H1 (cell line): ENCODE measurements at regions not wholly inside any gene's neighbourhood (a gene's known extent, or its start where the extent isn't known, plus 50 kb on each side); places are given as distances from the start of the nearest gene placed in this dataset.

ENCODE experiments used
- CTCF ChIA-PET: fragments of 300-600 bp; sonication (Branson Sonifier 250); formaldehyde crosslinking; loops from one replicate; lab custom pipeline; 2021; ENCODE audit not compliant: partially characterized antibody; lab: Charles Lee
- POLR2A ChIA-PET: fragments of 300-600 bp; sonication (Branson Sonifier 250); formaldehyde crosslinking; loops from one replicate; lab custom pipeline; 2021; ENCODE audit warnings: inconsistent platforms; ENCODE audit not compliant: partially characterized antibody; lab: Charles Lee
- DNase-seq, 2 experiments: peaks; one replicate each; pipeline versions ENCODE4 v3.0.0 to v3.0.0-alpha.2; 2010 to 2022; ENCODE audit warnings: low spot score in 2 of 2, low read depth in 1 of 2, mixed read lengths in 1 of 2
- FAIRE-seq: peaks from 2 replicates; lab custom pipeline; 2011; peaks lifted over from hg19 to GRCh38; lab: Jason Lieb, UNC
- H2AFZ ChIP-seq: 2 replicates; pipeline ENCODE4 v1.8.1; 2012; ENCODE audit warnings: low read length, inconsistent platforms
- H2AK5ac ChIP-seq: 2 replicates; pipeline ENCODE4 v1.6.1; 2013; ENCODE audit warnings: low read depth, low read length
- H2BK120ac ChIP-seq: replicated peaks from 2 replicates; pipeline ENCODE3; 2013; ENCODE audit warnings: low read depth, low read length, inconsistent platforms
- H2BK12ac ChIP-seq: 2 replicates; pipeline ENCODE4 v1.6.1; 2013; ENCODE audit warnings: low read depth, low read length
- H2BK15ac ChIP-seq: 2 replicates; pipeline ENCODE4 v1.6.1; 2013; ENCODE audit warnings: low read length
- H2BK20ac ChIP-seq: 2 replicates; pipeline ENCODE4 v1.6.1; 2013; ENCODE audit warnings: low read length
- H2BK5ac ChIP-seq: 2 replicates; pipeline ENCODE4 v1.6.1; 2013; ENCODE audit warnings: low read depth, low read length
- H3K14ac ChIP-seq: 2 replicates; pipeline ENCODE4 v1.6.1; 2013; ENCODE audit warnings: inconsistent platforms; ENCODE audit not compliant: insufficient read length
- H3K18ac ChIP-seq: 2 replicates; pipeline ENCODE4 v1.6.1; 2013; ENCODE audit warnings: low read length; ENCODE audit errors: extremely low read depth
- H3K23ac ChIP-seq: 2 replicates; pipeline ENCODE4 v1.6.1; 2013; ENCODE audit warnings: inconsistent platforms; ENCODE audit not compliant: insufficient read length
- H3K23me2 ChIP-seq: 2 replicates; pipeline ENCODE4 v1.6.1; 2013; ENCODE audit warnings: low read depth, low read length
- H3K27ac ChIP-seq: 2 replicates; pipeline ENCODE4 v1.6.1; 2011; ENCODE audit warnings: low read depth, low read length, inconsistent platforms
- H3K27me3 ChIP-seq, 4 experiments: replicated peaks in 1 of 4; 1 replicate in 1 of 4; 2 replicates in 3 of 4; pipeline versions ENCODE4 v1.6.1 to v1.8.1; 2011 to 2013; ENCODE audit warnings: low read length in 3 of 4, mild to moderate bottlenecking in 3 of 4, inconsistent platforms in 2 of 4, mixed read lengths in 2 of 4, moderate library complexity in 1 of 4; ENCODE audit not compliant: control insufficient read depth in 3 of 4, insufficient read depth in 3 of 4; ENCODE audit errors: extremely low read depth in 1 of 4
- H3K36me3 ChIP-seq, 4 experiments: 2 replicates each; pipeline versions ENCODE4 v1.6.1 to v1.8.1; 2011 to 2013; ENCODE audit warnings: mild to moderate bottlenecking in 4 of 4, low read length in 3 of 4, moderate library complexity in 2 of 4, control low read depth in 1 of 4, inconsistent platforms in 1 of 4; ENCODE audit not compliant: insufficient read depth in 4 of 4, control insufficient read depth in 2 of 4
- H3K4ac ChIP-seq: replicated peaks from 2 replicates; pipeline ENCODE3; 2013; ENCODE audit warnings: low read length, low read depth, mixed read lengths, inconsistent platforms; ENCODE audit not compliant: insufficient read length
- H3K4me1 ChIP-seq, 4 experiments: replicated peaks in 1 of 4; 1 replicate in 1 of 4; 2 replicates in 3 of 4; pipeline versions ENCODE4 v1.6.1 to v1.8.1; 2011 to 2013; ENCODE audit warnings: low read length in 3 of 4, inconsistent platforms in 2 of 4, mixed read lengths in 1 of 4; ENCODE audit not compliant: insufficient read depth in 4 of 4, control insufficient read depth in 3 of 4
- H3K4me2 ChIP-seq, 2 experiments: 2 replicates each; pipeline versions ENCODE4 v1.6.1 to v1.8.1; 2011 to 2013; ENCODE audit warnings: low read depth in 2 of 2, low read length in 2 of 2, control low read depth in 1 of 2, inconsistent platforms in 1 of 2, mild to moderate bottlenecking in 1 of 2; ENCODE audit not compliant: insufficient read depth in 1 of 2
- H3K4me3 ChIP-seq, 4 experiments: fragments of 200-600, 300-600 bp in 1 of 4; sonication (generic), shearing (Covaris generic), sonication (Bioruptor Twin) in 1 of 4; 2 replicates each; pipeline versions ENCODE4 v1.5.1 to v1.8.1; 2011 to 2016; ENCODE audit warnings: low read length in 4 of 4, low read depth in 3 of 4, control low read depth in 2 of 4, inconsistent platforms in 2 of 4, mild to moderate bottlenecking in 2 of 4, mixed read lengths in 1 of 4, moderate library complexity in 1 of 4; ENCODE audit not compliant: insufficient read depth in 2 of 4; ENCODE audit errors: extremely low read depth in 1 of 4
- H3K56ac ChIP-seq: replicated peaks from 2 replicates; pipeline ENCODE3; 2013; ENCODE audit warnings: low read depth, mild to moderate bottlenecking, mixed read lengths, low read length, inconsistent platforms; ENCODE audit not compliant: insufficient read length
- H3K79me1 ChIP-seq: 2 replicates; pipeline ENCODE4 v1.6.1; 2013; ENCODE audit warnings: low read depth, low read length, control low read depth
- H3K79me2 ChIP-seq, 2 experiments: 2 replicates each; pipeline versions ENCODE4 v1.6.1 to v1.8.1; 2012 to 2013; ENCODE audit warnings: low read length in 2 of 2, mild to moderate bottlenecking in 2 of 2, inconsistent platforms in 1 of 2; ENCODE audit not compliant: insufficient read depth in 2 of 2, control insufficient read depth in 1 of 2
- H3K9ac ChIP-seq, 4 experiments: replicated peaks in 1 of 4; 1 replicate in 1 of 4; 2 replicates in 3 of 4; pipeline versions ENCODE4 v1.6.1 to v1.8.1; 2011 to 2013; ENCODE audit warnings: low read depth in 3 of 4, low read length in 3 of 4, control low read depth in 2 of 4, mild to moderate bottlenecking in 2 of 4, moderate library complexity in 2 of 4, inconsistent platforms in 1 of 4; ENCODE audit errors: extremely low read depth in 1 of 4
- H3K9me3 ChIP-seq, 2 experiments: 2 replicates each; pipeline versions ENCODE4 v1.6.1 to v1.8.1; 2012 to 2013; ENCODE audit warnings: mild to moderate bottlenecking in 2 of 2, moderate library complexity in 2 of 2, control low read depth in 1 of 2, inconsistent platforms in 1 of 2, low read depth in 1 of 2, low read length in 1 of 2, mixed read lengths in 1 of 2; ENCODE audit not compliant: insufficient read depth in 2 of 2
- H4K20me1 ChIP-seq, 2 experiments: replicated peaks in 1 of 2; 2 replicates each; pipeline versions ENCODE3 to v1.8.1; 2011 to 2013; ENCODE audit warnings: inconsistent platforms in 2 of 2, low read length in 2 of 2, mild to moderate bottlenecking in 1 of 2; ENCODE audit not compliant: insufficient read depth in 2 of 2, control insufficient read depth in 1 of 2
- H4K5ac ChIP-seq: 2 replicates; pipeline ENCODE4 v1.6.1; 2013; ENCODE audit warnings: low read length, low read depth, mixed read lengths, inconsistent platforms; ENCODE audit not compliant: insufficient read length
- H4K8ac ChIP-seq: 2 replicates; pipeline ENCODE4 v1.8.0; 2013; ENCODE audit warnings: mild to moderate bottlenecking, moderate library complexity, low read length, inconsistent platforms; ENCODE audit not compliant: insufficient read depth; ENCODE audit errors: extremely low read depth
- H4K91ac ChIP-seq: replicated peaks from 2 replicates; pipeline ENCODE3; 2013; ENCODE audit warnings: low read length, mixed read lengths, inconsistent platforms; ENCODE audit not compliant: insufficient read length
- EGR1 ChIP-seq: IDR thresholded peaks from 2 replicates; pipeline ENCODE4 v1.6.1; 2011; ENCODE audit warnings: low read depth, low read length, borderline replicate concordance
- JUN ChIP-seq: IDR thresholded peaks from 2 replicates; pipeline ENCODE4 v1.6.1; 2011; ENCODE audit warnings: low read depth, mild to moderate bottlenecking, improper control_type of control experiment, low read length
- WGBS, 2 experiments: shearing (Covaris generic) in 1 of 2; methylation state at CpG; one replicate each; pipeline versions ENCODE4 v1.1.6 to v1.1.7; 2013 to 2015; ENCODE audit warnings: low lambda C conversion rate in 2 of 2, mixed read lengths in 2 of 2, inconsistent platforms in 1 of 2, low coverage in 1 of 2, missing lambda C conversion rate in 1 of 2; ENCODE audit not compliant: insufficient replicate concordance in 2 of 2, insufficient coverage in 1 of 2, insufficient read length in 1 of 2; ENCODE audit errors: extremely low coverage in 1 of 2, missing lambda C conversion rate in 1 of 2; 5-methylcytosine and 5-hydroxymethylcytosine counted together

- ChIA-PET CTCF (interaction anchor here (1.5 kb wide), 1 partner anchor 50 kb away, joined by 4 read pairs; no protein-coding TSS in a partner anchor), POLR2A (no interaction called here)
- Histone ChIP-seq H3K79me1 (no peaks in the 10 kb centered on the region), H3K79me2 (no peaks in the 10 kb centered on the region), H3K23ac (no peak overlapping the region), H2AK5ac (no peak overlapping the region), H4K8ac (no peak overlapping the region), H3K4ac (no peak overlapping the region), H3K27me3 (no peaks in the 10 kb centered on the region), H2BK12ac (no peak overlapping the region), H3K14ac (no peak overlapping the region), H4K91ac (no peak overlapping the region), H2BK5ac (no peak overlapping the region), H3K4me2 (no peak overlapping the region), H3K27ac (no peak overlapping the region), H3K9ac (no peak overlapping the region), H3K23me2 (no peaks in the 10 kb centered on the region), H3K4me1 (peaks cover 0 to 4% (median 0%) of the 10 kb centered on the region in 4 experiments; a peak in 1 of 7 replicates)
- FAIRE-seq = no peak
- TF ChIP-seq JUN (no peak), EGR1 (no peak)
- TF ChIP-seq, all 59 proteins: peak for 0
- no peak overlapping the region for H4K5ac ChIP-seq
- 56 to 100% methylated on average over 2 to 3 of the region's 3 CpGs for WGBS, 2 experiments
- H4K20me1 ChIP-seq = no peaks in the 10 kb centered on the region
- H3K56ac ChIP-seq = no peak overlapping the region
- H3K36me3 ChIP-seq = no peaks in the 10 kb centered on the region
- H3K9me3 ChIP-seq = no peaks in the 10 kb centered on the region
- no peak overlapping the region for H3K4me3 ChIP-seq
- no peak overlapping the region for H2BK20ac ChIP-seq
- no peak overlapping the region for H3K18ac ChIP-seq
- no peak overlapping the region for H2BK120ac ChIP-seq
- no peak overlapping the region for H2BK15ac ChIP-seq
- no peak for DNase-seq
- no peak overlapping the region for H2AFZ ChIP-seq
These were observed 97.1 kb downstream of the HLX start for GRCh38 chr1:220976390-220976789.
